HG02981 (cell line): ENCODE measurements at regions not wholly inside any gene's neighbourhood (a gene's known extent, or its start where the extent isn't known, plus 50 kb on each side); places are given as distances from the start of the nearest gene placed in this dataset.

Experiments
- ATAC-seq: cut with Tn5 transposase; IDR thresholded peaks from one replicate; pipeline ENCODE4 v1.9.1; 2021; ENCODE audit warnings: mild to moderate bottlenecking, moderate library complexity; ENCODE audit not compliant: unreplicated experiment

DNA sequence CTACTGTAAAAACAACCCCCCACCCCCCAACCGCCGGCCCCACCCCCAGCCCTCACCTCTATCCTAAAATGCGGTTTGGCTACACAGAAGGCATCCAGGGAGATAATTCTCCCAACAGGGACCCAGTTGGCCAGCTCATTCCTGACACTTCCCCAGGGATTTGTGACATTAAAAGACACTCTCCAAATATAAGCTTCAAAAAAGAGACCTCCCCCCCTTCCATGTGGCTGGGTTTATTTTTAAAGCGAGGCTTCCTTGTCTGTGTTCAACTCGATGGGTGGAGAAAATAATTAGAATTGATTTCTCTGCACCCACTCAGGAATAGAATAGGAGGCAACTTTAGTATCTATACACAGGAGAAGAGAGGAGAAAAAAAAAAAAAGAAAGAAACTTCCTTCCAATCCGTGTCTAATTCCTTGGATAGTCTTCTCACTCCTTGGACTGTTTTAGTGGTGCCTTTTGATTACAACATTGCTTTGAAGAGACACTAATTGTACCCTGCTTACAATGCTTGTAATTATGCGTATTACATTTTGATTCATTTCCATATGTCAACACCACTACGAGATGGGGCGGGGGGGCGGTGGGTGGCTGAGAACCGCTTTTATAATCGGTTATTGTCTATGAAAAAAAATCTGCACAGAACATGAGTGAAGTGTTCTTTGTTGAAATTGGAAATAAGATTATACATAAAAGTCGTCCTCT is 500.4 kb downstream of the MIAT start:
- ATAC-seq = no peak

DNA sequence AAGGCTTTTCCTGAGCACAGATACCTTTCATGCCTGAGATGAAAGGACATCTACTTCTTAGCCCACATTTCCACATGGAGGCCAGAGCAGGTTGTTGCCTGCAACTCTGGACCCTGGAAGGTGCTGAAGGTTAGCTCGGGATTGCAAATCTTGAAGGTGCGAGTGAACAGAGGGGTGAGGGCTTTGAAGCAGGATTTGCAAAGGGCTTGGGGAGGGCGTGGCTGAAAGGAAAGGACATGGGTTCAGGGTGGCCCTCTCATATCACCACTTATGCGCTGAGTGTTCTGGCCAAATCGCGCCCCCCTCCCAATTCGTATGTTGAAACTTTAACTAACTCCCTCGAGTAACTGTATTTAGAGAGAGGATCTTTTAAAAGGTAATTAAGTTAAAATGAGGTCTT is 501.6 kb downstream of the MIAT start:
- ATAC-seq = no peak

DNA sequence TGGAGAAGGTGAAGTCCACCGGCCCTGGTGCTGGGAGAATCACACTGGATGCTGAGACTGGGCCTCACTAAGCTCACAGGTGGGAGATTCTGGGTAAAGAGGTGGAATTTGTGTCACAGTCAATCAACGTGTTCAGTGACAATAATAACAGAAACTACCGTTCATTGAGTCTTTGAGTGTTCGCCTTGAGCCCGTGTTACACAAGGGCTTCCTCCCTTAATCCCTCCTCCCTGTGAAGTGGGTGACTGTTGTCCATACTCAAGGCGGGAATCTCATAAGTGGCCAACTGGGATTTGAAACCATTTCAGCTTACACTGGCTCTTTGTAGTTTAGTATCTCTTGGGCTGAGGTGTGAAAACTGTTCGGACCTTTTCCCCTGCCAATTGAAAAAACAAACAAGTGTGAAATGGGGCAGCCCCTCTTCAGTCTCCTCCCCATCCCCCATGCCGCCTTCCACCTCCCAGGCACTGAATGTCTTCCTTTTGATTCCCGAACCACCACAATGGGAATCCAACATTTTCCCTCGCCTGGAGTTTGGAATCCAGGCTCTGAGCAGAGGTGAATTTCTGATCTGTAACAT is 502.4 kb downstream of the MIAT start:
- no peak for ATAC-seq

DNA sequence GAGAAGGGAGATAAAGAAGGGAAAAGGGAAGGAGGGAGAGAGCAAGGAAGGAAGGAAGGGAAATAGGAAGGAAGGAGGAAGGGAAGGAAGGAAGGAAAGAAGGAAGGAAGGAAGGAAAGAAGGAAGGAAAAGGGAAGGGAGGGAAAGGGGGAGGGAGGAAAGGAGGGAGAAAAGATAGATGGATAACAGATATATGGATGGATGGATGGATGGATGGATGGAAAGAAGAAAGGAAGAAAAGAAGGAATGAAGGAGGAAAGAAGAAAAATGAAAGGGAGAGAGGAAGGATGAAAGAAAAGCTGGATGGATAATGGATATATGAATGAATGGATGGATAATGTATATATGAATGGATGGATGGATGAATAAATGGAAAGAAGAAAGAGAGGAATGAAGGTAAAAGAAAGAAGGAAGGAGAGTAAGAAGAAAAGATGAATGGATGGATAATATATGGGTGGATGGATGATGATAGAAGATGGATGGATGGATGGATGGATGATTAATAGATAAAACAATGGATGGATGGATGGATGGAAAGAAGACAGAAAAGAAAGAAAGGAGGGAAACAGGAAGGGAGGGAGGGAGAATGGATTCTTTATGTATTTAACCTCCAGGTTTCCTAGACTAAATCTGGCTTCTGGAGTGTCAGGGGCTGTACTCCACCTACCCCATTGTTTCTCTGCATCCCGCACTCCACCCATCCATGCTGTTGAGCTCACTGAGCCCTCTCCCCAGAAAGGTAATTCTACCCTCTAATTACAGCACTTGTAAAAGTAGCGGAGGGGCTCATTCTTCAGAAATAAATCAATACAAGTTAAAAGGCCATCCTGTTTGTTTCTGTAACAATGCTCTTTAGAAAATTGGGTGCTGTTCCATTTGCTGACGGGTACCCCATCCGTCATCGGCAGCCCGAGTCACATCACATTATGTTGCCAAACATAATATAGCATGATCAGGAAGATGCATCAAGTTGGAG is 506.1 kb downstream of the MIAT start:
- ATAC-seq = no peak

DNA sequence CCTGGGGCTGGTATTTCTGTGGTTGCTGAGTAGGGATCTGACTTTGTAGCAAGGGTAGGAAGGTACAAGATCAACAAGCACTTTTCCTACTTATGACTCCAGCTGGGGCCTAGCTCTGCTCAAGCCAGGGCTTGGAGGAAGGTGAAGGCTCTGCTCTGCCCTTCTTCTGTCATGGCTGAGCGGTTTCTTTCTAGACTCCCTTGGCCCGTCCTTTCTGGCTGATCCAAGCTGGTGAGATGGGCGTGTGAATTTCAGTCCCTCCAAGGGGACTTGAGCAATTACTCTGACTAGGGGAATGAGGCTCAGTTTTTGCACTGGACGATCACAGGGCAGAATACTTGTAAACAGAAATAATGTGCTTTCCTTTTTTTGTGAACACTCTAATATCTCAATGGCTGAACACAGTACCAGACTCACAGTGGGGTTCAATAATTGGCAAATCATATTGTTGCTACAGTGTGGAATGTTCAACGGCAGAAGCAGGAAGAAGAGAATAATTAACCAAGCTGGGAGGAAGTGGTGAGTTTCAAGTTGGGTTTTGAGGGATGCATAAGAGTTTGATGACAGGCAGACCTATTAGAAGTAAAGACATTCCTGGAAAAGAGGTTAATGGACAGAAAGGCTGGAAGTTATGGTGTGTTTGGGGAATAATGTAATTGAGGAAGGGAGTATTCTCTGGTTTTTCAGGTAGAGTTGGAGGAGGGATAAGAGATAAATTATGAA is 507.6 kb downstream of the MIAT start:
- ATAC-seq = no peak

DNA sequence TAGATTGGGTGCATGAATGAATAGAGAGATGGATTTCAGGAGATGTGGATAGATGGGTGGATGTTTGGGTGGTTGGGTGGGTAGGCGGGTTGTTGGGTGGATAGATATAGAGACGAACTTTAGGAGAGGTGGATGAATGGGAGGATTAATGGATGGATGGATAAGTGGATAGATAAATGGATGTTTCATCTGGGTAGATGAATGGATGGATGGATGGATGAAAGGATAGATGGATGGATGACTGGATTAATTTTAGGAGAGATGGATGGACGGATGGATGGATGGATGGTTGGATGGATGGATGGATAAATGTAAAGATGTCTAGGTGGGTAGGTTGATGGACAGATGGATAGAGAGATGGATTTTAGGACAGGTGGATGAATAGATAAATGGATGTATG is 511.3 kb downstream of the MIAT start:
- ATAC-seq = no peak

DNA sequence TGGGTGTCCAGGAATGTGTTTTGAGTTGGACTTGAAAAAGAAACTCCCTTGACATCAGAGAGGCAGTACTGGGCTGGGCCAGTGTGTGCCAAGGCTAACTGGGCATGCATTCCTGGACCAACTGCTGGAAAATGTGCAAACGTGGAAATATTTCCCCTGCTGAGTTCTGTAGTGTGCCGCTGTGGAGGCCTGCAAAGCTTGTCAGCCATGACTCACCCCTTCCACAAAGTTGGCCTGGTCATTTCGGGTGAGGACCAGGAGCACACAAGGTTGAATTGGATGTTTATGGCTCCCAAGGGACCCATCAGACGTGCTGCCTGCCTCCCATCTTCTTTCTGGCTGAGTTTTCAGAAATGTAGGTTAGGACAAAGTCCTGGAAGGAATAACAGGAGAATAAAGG is 513.1 kb downstream of the MIAT start:
- ATAC-seq = no peak

DNA sequence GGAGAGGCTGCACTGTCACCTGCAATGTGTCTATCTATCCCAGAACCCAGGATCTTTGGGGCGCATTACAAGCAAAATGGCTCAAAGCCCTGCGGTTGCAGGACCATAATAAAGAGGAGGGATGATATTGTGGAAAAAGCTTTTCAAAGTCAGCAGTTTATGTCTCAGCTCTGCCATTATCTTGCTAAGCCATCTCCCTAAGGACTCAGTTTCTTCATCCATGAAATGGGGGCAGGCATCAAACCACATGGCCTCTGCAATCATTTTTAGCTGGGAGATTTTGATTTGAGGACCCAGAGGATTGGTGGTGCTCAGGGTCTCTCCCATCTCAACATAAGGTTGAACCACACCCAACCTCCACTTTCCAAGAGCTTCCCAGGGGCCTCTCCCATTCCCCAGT is 513.8 kb downstream of the MIAT start:
- no peak for ATAC-seq

DNA sequence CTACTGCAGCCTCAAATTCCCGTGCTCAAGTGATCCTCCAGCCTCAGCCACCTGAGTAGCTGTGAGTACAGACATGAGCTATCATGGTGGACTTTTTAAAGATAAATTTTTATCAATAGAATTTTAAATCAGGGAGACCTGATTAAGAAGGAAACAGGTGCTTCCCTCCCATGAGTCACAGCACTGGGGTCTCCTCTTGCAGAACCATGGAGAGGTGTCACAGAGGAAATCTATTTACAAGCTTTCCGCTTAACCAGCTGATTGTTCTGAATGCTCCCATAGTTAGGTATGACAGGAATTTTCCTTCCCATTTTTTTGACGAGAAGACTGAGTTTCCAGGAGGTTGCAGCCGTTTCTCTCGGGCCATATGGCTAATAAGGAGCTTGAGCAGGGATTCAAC is 516.1 kb downstream of the MIAT start:
- no peak for ATAC-seq

DNA sequence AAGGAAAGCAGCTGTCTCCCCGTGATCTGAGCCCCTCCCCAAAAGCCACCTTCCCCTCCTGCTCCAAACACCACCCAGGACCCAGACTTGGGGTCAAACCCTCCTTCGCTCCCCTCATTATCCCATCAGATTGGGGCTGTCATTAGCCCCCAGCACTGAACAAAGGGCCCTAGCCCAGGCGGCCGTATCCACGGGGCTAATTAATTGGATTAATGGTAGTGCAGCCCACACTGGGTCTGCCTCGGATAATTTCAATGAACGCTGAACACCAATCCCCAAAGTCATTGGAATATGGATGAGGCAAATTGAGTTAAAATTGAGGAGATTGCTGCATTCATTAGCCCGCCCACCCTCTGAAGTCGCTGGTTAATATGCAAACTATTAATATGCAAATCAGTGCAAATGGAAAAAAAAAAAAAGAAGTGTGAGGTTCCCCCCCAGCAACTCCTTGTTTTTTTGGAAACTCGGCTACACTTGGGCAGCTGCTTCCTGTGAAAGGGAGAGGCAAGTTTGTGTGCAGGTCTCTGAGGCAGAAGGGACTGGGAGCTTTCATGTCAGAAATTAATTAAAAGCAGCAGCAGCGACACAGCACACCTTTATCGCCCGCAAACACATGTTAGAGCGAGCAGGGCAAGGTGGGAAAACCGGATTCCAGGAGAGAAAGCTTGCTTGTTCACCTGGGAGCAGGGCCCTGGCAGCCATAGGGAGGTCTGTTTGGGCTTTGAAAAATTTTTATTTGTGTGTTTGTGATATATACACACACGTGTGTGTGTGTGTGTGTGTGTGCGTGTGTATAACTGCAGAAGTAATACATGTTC is 517.8 kb downstream of the MIAT start:
- no peak for ATAC-seq

DNA sequence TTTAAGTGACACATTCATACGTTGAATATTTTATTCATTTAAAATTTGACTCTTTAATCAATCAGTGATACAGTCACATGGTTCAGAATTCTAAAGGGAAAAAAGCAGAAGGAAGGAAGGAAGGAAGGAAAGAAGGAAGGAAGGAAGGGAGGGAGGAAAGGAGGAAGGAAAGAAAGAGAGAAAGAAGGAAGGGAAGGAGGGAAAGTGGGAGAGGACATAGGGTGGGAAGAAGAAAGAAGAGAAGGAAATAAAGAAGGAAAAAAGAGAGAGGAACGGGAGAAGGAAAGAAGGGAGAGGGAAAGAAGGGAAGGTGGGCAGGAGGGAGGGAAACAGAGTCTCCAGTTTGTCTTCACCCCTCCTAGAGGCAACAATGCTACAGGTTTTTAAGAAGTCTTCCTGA is 518.6 kb downstream of the MIAT start:
- ATAC-seq = no peak

DNA sequence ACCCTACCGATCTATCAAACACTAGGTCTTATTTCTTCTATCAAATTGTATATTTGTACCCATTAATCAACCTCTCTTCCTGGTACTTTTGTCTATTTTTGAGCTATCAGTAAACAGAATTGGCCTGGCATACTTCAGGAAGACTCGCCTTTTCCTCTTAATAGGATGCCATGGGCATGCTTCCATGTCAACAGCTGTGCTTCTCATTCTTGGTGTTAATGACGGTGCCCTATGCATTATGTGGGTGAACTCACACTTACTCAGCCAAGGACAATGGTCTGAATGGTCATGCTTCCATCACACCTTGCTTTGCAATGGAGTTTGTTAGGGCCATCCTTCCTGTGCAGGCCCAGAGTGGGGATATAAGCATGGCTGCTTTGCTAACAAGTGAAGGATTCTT is 521.8 kb downstream of the MIAT start:
- ATAC-seq = no peak

DNA sequence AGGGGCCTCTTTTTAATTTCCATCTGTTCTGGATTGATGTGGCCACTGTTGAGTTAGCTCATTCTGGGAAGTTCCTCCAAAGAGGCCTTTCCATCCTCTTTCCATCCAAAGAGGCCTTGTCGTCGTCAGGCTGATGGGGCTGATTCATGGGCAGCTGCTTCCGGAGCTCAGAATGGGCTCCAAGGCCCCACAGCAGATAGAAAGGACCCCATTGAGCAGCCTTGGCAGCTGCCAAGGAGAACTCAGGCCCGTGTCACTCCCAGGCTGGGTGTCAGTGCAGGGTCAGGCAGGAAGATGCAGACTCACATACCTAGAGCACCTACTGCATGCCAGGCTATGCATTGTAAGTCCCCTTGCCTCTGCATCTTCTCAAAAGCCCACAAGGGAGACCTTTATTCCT is 524.1 kb downstream of the MIAT start:
- ATAC-seq = no peak

DNA sequence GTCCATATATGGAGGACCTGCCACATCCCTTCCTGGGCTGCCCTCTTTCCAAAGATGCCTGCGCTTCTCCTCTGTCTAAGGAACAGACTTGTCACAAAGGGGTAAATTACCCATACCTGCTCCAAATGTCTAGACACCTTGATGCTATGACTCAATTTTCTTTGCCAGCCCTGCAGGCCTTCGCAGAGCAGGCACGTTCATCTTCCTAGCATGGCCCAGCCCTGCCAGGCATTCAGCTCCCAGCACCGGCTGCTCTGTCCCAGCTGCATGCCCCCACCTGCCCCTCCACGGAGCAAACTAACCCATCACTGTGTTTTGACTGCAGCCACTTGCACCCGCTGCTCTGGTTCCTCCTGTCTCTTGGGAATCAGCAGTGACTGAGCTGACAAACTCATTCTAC is 526.1 kb downstream of the MIAT start:
- no peak for ATAC-seq

DNA sequence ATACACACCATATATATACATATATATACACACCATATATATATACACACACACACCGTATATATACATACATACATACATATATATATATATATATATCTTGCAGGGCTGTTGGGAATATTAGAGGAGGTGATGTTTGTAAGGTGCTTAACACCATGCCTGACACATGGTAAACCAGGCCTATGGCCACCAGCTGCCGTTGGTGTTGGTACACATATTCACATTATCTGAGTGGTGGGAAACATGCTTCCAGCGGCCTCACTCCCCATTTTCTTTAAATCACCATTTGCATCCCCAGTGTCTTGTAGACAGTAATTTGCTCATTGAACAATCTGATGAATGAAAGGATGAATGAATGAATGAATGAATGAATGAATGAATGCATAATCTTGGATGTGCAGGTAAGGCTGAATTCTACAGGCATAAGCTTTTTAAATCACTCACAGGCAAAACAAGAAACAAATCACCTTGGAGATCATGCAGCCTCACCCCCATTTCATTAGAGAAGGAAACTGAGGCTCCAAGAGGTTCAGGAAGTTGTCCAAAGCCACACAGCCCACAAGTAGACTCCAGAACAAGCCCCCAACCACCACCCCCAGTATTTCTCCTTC is 527.8 kb downstream of the MIAT start:
- ATAC-seq = no peak

DNA sequence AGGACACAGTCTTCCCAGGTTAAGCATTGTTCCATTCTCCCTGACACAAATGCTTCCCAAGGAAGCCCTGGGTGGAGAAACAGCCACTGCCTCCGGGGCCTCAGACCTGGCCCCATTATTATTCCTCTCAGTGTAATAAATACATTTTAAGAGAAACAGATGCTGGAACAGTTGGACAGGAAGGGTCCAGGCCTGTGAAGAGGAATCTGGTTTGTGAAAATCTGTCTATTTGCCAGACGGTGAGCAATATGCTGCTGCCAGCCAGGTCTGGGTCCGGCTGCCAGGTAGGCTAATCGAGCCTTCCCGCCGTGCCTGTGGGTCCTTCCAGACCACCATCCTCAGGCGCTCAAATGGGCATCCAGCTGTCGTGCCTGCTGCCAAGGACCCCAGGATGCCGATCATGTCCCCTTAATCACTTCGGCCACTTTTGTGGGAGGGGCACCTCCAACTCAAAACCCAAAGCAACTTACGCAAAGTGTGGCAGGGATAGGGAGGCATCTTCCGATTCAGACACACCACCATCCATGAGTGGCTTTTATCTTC is 528.4 kb downstream of the MIAT start:
- ATAC-seq = no peak

DNA sequence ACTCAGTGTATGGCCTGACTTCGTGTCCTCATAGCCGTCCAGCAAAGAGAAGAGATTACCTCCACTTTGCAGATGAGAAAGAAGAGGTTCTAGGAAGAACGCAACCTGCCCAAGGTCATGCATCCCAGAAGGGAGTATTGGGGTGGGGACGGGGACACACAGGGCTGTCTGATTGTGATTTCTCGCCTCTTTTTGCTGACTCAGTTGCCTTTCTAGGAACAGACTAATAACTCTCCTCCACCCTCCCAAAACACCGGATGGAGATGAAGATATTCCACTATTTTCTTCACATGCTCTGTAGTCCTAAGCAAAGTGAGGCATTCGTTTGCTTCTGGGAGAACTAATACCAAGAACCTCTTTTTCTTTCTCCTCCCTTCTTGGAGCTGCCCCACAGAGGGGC is 529.3 kb downstream of the MIAT start:
- ATAC-seq = no peak

DNA sequence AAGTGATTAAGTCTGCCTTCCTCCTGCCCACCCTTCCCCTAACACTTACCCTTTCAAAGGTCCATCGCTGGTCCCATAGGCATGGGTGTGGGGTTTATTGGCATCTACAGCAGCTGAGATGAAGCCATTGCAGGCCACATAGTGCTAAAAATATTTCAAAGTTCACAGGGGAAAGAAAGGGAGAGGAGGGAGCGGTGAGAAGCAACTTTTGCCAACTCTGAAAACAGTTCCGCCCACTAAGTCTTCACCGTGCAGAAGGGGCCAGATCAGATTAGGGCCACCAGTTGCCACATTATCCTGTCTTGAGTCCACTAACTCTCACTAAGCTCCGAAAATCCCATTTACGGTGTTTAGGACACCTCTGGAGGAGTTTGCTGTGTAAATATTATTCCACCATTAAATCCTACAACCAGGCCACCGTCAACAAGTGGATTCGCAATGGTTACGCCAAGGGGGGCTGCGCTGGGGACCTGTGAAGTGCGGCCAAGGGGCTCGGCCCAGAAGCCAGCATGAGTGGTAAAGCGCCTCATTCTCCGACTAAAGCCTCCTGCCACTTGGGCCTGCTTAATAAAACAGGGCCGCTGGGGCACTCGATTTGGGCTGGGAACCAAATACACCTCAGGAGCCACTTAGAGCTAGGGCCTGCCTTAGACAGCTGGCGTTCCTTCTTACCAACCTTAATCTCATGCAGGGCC is 534.9 kb downstream of the MIAT start:
- ATAC-seq = no peak

DNA sequence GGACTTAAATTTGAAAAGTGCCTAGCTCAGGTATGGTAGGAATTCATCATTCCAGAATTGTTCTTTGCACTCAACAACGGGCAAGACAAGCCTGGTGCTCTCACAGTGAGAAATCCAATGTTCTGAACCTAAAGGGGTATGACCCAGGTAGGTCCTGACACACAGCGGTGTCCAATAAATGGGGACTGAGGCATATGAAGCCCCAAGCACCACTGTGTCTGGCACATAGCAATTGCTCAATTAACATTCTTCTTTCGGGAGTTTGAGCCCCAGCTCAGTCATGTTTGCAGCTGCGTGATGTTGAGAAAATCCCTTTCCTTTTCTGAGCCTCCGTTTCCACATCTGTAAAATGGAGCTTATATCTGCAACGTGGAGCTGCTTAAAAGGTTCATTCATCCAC is 535.8 kb downstream of the MIAT start:
- no peak for ATAC-seq
